SKM-1 treated with dmso at 0.1 percent for 144 hours (cell line): ENCODE measurements at regions not wholly inside any gene's neighbourhood (a gene's known extent, or its start where the extent isn't known, plus 50 kb on each side); places are given as distances from the start of the nearest gene placed in this dataset.
"Not testable (repeated sequence)": the region's sequence is repeated elsewhere in the genome, so short reads cannot be mapped to it uniquely, and the experiment has no call there.

ENCODE experiments used
- DNase-seq: peaks from one replicate; lab custom pipeline; 2025; ENCODE audit not compliant: unreplicated experiment; lab: John Stamatoyannopoulos, UW

GRCh38 chr1:194968916-194969315, 1639.3 kb downstream of the KCNT2 start:
- DNase-seq = no peak

DNA sequence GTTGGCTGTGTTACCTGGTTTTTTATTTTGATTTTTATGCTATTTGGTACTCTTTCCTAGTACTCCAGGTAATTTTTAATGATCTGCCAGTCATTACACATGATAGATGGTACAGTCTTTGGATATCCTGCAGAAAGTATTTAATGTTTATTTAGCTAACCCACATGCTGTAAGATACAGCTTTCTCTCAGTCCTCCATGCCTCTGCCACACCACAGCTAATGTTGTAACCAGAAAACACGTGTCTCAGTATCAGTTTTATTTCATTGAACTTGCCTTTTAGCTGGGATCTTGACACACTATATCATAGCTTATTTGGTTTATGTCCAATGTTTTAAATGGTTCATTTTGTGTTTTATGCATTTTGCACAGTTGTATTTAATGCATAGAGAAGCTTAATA, 1648.4 kb downstream of the KCNT2 start:
- no peak for DNase-seq

GRCh38 chr1:194952171-194952570, 1656.1 kb downstream of the KCNT2 start:
- no peak for DNase-seq

- no peak for DNase-seq
These were observed 1657.7 kb downstream of the KCNT2 start for GRCh38 chr1:194950584-194950983.

DNA sequence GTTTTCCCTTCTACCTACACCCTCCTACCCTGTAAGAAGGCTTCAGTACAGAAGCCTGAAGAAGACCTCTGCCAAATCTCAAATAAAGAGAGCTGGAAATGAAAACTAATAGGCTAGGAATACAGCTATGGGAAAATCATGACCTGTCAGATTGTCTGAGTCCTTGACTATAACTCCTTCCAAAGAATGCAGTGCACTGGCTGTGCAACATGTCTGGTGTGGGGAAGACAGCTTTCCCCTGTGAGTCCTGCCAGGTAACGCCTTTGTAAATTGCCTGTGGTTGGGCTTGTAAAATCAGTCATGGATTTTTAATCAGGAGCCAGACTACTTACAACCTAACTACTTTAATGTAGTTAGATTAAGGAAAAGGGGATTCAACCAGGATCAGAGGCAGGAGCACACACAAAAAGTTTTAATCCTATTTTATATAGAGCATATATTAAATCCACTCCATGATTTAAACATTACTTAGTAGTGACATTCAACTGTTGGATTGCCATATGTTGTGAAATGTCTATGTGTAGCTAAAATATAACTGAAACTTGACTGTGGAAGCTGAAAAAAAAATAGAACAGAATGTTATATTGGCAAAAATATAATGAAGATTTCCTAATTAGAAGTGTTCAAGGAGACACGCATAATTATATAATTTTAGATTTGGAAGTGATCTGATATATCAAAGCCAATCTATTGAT, 1667.8 kb downstream of the KCNT2 start:
- DNase-seq = no peak

DNA sequence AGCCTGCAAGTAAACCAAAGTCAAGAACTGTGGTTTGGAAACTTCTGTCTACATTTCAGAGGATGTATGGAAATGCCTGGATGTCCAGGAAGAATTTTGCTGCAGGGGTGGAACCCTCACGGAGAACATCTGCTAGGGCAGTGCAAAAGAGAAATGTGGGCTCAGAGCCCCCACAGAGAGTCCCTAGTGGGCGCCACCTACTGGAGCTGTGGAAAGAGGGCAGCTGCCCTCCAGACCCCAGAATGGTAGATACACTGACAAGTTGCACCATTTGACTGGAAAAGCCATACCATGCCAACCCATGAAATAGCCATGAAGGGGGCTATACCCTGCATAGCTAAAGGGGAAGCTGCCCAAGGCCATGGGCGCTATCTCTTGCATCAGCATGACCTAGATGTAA, 1672.4 kb downstream of the KCNT2 start:
- no peak for DNase-seq

- no peak for DNase-seq
These were observed 1677.1 kb downstream of the KCNT2 start for GRCh38 chr1:194931166-194931565.

DNA sequence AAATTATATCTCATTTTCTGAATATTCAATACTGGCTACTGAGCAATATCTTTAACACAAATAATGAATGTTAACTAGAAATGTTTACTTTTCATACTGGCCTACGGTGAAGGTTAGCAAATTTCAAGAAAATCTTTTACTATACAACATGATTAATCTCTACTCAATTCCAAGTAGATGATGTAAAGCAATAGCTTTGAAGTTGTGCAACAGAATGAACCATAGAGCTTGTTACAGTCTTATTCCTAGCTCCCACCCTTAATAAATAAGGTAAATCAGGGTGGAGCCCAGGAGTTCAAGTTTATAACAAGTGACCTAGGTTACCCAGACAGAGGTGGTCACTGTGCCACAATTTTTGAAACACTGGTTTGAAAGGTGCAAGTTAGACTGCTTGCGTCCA, 1678.1 kb downstream of the KCNT2 start:
- DNase-seq = no peak

DNA sequence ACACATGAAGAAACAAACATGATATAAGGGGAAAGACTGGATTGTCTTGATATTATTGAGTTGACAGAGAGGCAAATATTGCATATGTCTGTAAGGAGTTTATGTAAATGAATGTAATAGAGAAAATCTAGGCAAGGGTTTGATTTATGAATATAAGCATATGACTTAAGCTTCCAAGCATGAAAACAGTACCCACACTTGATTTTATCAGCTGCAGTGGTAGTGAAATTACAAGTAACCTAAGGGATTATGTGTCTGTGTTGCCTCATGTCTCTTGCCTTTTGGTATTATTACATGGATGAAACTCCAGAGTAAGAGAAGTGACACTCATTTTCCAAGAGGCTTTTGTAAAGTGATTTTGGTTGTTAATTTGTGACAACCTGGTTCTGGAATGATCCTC, 1678.9 kb downstream of the KCNT2 start:
- no peak for DNase-seq

GRCh38 chr1:194919146-194919545, 1689.1 kb downstream of the KCNT2 start:
- no peak for DNase-seq

GRCh38 chr1:194917769-194918168, 1690.5 kb downstream of the KCNT2 start:
- no peak for DNase-seq

DNA sequence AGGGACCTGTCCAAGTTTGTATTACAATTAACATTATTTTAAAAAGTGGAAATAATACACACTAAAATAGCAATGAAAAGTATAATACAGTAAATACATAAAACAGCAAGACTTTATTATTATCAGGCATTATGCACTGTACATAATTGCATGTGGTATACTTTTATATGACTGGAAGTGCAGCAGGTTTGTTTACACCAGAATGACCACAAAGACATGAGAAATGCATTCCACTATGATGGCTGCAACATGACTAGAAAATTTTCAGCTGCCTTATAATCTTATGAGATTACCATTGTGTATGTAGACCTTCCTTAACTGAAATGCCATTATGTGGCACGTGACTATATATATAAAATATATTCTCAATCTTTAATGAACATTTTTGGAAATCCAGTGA, 1699.6 kb downstream of the KCNT2 start:
- no peak for DNase-seq

DNA sequence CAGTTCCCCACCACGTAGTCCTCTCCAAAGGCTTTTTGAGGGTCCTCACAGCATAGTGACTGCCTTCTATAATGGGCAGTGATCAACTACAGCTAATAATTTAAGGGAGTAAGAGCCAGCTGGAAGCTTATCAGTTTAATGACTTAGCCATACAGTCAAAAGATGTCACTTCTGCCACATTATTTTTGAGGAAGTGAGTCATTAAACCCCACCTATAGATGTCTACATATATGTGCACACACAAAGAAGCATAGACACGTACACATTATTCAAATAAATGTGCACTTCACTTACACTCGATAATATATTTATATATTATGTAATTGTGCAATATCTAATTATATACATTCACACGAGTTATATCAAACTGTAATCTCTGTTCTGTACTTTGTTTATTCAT, 1704.7 kb downstream of the KCNT2 start:
- peak; percentile 20 for DNase-seq

DNA sequence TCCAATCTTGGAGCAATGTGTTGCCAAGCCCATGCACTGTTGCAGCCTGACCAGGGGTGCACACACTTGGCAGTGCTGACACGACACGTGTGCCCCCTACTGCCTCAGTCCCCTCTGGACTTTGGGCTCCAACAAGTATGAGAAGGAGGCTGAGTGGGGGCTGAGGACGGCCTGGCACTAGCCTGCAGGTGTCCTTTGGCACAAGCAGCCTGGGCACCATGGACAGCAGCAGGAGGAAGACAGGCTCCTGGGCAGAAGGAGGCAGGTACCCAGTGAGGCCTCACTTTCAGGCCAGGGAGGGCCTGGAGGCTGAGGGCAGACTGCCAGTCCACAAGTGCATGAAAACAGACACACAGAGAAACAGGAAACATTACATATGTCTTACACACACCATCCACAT, 1702.9 kb upstream of the B3GALT2 start:
- peak; percentile 12 for DNase-seq

DNA sequence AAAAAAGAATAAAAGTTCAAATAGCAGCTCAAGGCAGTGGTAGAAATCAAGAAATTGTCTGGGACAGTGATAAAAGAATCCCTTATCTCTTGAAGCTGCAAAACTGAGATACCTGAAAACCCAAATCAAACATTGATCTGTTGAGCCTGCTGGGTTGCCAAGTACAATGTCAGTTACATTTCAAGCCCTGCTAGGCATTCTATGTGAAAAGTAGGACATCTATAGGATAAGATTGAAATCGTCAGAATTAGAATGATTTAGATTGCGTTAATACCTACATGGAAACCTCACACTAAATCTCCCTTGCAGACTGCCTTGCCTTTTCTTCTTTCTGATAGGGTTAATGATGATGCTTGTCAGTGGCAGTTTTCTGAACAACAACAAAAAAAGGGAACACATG, 1684.4 kb upstream of the B3GALT2 start:
- no peak for DNase-seq

DNA sequence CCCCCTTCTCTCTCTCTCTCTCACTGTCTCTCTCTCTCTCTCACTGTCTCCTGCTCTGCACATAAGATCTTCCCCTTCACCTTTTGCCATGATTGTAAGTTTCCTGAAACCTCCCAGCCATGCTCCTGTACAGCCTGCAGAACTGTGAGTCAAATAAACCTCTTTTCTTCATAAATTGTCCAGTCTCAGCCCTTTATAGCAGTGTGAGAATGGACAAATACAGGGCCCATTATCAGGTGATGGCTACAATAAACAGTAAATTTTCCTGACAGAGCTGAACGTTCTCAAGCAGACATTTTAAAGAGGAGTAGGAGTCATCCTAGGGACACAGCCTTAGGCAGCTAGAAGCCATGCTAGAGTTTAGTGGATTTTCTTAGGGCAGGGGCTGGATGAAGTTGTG, 1679.7 kb upstream of the B3GALT2 start:
- DNase-seq = no peak

GRCh38 chr1:194865383-194865782, 1679.0 kb upstream of the B3GALT2 start:
- DNase-seq = no peak

- DNase-seq = no peak
These were observed 1675.7 kb upstream of the B3GALT2 start for GRCh38 chr1:194862129-194862528.

- no peak for DNase-seq
These were observed 1674.1 kb upstream of the B3GALT2 start for GRCh38 chr1:194860248-194861201.

DNA sequence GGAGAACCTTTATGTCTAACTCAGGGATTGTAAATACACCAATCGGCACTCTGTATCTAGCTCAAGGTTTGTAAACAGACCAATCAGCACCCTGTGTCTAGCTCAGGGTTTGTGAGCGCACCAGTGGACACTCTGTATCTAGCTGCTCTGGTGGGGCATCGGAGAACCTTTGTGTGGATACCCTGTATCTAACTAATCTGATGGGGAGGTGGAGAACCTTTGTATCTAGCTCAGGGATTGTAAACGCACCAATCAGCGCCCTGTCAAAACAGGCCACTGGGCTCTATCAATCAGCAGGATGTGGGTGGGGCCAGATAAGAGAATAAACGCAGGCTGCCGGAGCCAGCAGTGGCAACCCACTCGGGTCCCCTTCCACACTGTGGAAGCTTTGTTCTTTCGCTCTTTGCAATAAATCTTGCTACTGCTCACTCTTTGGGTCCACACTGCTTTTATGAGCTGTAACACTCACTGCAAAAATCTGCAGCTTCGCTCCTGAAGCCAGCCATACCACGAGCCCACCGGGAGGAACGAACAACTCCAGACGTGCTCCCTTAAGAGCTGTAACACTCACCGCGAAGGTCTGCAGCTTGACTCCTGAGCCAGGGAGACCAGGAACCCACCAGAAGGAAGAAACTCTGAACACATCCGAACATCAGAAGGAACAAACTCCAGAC, 1673.2 kb upstream of the B3GALT2 start:
- DNase-seq = not testable (repeated sequence)

DNA sequence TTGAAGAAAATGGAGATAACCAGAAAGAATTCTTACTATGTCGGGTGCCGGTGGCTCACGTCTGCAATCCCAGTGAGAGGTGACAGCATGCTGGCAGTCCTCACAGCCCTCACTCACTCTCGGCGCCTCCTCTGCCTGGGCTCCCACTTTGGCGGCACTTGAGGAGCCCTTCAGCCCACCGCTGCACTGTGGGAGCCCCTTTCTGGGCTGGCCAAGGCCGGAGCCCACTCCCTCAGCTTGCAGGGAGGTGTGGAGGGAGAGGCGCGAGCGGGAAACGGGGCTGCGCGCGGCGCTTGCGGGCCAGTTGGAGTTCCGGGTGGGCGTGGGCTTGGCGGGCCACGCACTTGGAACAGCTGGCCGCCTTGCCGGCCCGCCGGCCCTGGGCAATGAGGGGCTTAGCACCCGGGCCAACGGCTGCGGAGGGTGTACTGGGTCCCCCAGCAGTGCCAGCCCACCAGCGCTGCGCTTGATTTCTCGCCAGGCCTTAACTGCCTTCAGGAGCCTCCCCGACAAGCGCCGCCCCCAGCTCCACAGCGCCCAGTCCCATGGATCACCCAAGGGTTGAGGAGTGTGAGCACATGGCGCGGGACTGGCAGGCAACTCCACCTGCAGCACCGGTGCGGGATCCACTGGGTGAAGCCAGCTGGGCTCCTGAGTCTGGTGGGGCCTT, 1672.5 kb upstream of the B3GALT2 start:
- not testable (repeated sequence) for DNase-seq
